ENCODE measurements at regions not wholly inside any gene's neighbourhood (a gene's known extent, or its start where the extent isn't known, plus 50 kb on each side); places are given as distances from the start of the nearest gene placed in this dataset.

DNA sequence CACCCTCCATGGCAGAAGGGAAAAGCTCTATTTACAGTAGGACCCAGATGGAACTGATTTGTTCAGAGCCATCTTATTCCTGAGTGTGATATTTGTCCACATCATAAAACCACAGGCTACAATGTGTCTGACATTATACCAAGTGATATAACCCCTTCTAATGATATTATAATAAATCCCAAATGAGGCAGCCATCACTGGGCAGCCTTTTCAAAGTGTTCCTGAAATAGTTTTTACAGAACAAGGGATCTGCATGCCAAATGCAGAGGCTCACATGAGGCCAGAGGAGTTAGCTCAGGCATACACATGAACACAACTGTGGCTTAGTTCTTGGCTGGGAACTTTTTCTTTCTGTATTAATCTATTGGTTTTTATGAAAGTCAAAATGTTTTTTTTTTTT lies 207.7 kb downstream of the MAFB start:
- no peak overlapping the region for H2AK5ac ChIP-seq (ENCODE audit: low read depth, low read length)
- POLR2A ChIA-PET (ENCODE audit: partially characterized antibody), result no interaction called here
- CTCF ChIA-PET (ENCODE audit: partially characterized antibody), result interaction anchor here (0.7 kb wide), 1 partner anchor 83 kb away, joined by 4 read pairs; no protein-coding TSS in a partner anchor
- H3K23ac ChIP-seq (ENCODE audit: insufficient read length), result no peak overlapping the region
- no peaks in the 10 kb centered on the region; the same call in 1 of the 2 replicates for H3K23me2 ChIP-seq (ENCODE audit: low read depth, low read length)
- no peak overlapping the region for H3K56ac ChIP-seq (replicated peaks; ENCODE audit: insufficient read length, low read depth, low read length)
- H3K79me1 ChIP-seq (ENCODE audit: low read depth, low read length), result no peaks in the 10 kb centered on the region
- H3K79me2 ChIP-seq (ENCODE audit: control insufficient read depth in 1 of 2, insufficient read depth in 2 of 2, low read length in 2 of 2), result no peaks in the 10 kb centered on the region
- no peak overlapping the region for H4K8ac ChIP-seq (ENCODE audit: extremely low read depth, insufficient read depth, low read length)
- no peaks in the 10 kb centered on the region for H4K20me1 ChIP-seq (replicated peaks in 1 of 2; ENCODE audit: control insufficient read depth in 1 of 2, insufficient read depth in 2 of 2, low read length in 2 of 2)
- H2BK5ac ChIP-seq (ENCODE audit: low read depth, low read length), result no peak overlapping the region
- no peak overlapping the region for H3K14ac ChIP-seq (ENCODE audit: insufficient read length)
- no peaks in the 10 kb centered on the region for H3K36me3 ChIP-seq (ENCODE audit: control insufficient read depth in 2 of 4, insufficient read depth in 4 of 4, low read length in 3 of 4)
- no peak overlapping the region for H2BK20ac ChIP-seq (ENCODE audit: low read length)
- FAIRE-seq (no peak), DNase-seq (ENCODE audit: low read depth in 1 of 2, low spot score in 2 of 2) (no peak)
- no peak overlapping the region for H3K4me2 ChIP-seq (ENCODE audit: insufficient read depth in 1 of 2, low read depth in 2 of 2, low read length in 2 of 2)
- no peaks in the 10 kb centered on the region for H3K27me3 ChIP-seq (replicated peaks in 1 of 4; ENCODE audit: control insufficient read depth in 3 of 4, extremely low read depth in 1 of 4, insufficient read depth in 3 of 4, low read length in 3 of 4)
- no peak overlapping the region for H3K4me3 ChIP-seq (ENCODE audit: extremely low read depth in 1 of 4, insufficient read depth in 2 of 4, low read depth in 3 of 4, low read length in 4 of 4)
- no peak overlapping the region for H3K9ac ChIP-seq (replicated peaks in 1 of 4; ENCODE audit: extremely low read depth in 1 of 4, low read depth in 3 of 4, low read length in 3 of 4)
- no peak overlapping the region for H4K91ac ChIP-seq (replicated peaks; ENCODE audit: insufficient read length, low read length)
- H3K18ac ChIP-seq (ENCODE audit: extremely low read depth, low read length), result no peak overlapping the region
- no peak overlapping the region for H2BK12ac ChIP-seq (ENCODE audit: low read depth, low read length)
- TF ChIP-seq BACH1 (IDR thresholded peaks at IDR 0.05; ENCODE audit: low read length), result no peak
- no peak for TF ChIP-seq SP2 (IDR thresholded peaks at IDR 0.05; ENCODE audit: low read length)
- no peak for TF ChIP-seq BRCA1 (IDR thresholded peaks at IDR 0.05; ENCODE audit: low read depth, low read length)
- TF ChIP-seq NRF1 (IDR thresholded peaks at IDR 0.05; ENCODE audit: low read depth, low read length), result no peak
- no peak for TF ChIP-seq KDM5A (IDR thresholded peaks at IDR 0.05; ENCODE audit: low read length)
- no peak for TF ChIP-seq SP1 (IDR thresholded peaks at IDR 0.05; ENCODE audit: low read depth, low read length)
- TF ChIP-seq RNF2 (IDR thresholded peaks at IDR 0.05; ENCODE audit: borderline replicate concordance, low read depth, low read length, missing control alignments, poor library complexity, severe bottlenecking), result no peak
- no peak for TF ChIP-seq TAF1 (IDR thresholded peaks at IDR 0.05; ENCODE audit: low read depth, low read length)
- no peak for TF ChIP-seq MAFK (IDR thresholded peaks at IDR 0.05; ENCODE audit: low read depth, low read length)
- no peak for TF ChIP-seq CTBP2 (IDR thresholded peaks at IDR 0.05; ENCODE audit: borderline replicate concordance, insufficient read depth, insufficient read length, low read length)
- no peak for TF ChIP-seq RXRA (IDR thresholded peaks at IDR 0.05; ENCODE audit: insufficient read depth, low read depth, low read length)
- TF ChIP-seq CEBPB (IDR thresholded peaks at IDR 0.05; ENCODE audit: low read depth, low read length), result no peak
- no peak for TF ChIP-seq HDAC2 (IDR thresholded peaks at IDR 0.05; ENCODE audit: borderline replicate concordance in 1 of 2, low read depth in 2 of 2, low read length in 2 of 2)
- no peak for TF ChIP-seq BCL11A (IDR thresholded peaks at IDR 0.05; ENCODE audit: low read depth in 2 of 2, low read length in 2 of 2)
- no peak for TF ChIP-seq ASH2L (IDR thresholded peaks at IDR 0.05; ENCODE audit: low read length)
- TF ChIP-seq TEAD4 (IDR thresholded peaks at IDR 0.05; ENCODE audit: low read depth, low read length), result no peak
- TF ChIP-seq SIX5 (IDR thresholded peaks at IDR 0.05; ENCODE audit: low read depth, low read length), result no peak
- H2AFZ ChIP-seq (ENCODE audit: low read length), result no peak overlapping the region
- H2BK120ac ChIP-seq (replicated peaks; ENCODE audit: low read depth, low read length), result no peak overlapping the region
- no peak overlapping the region for H3K27ac ChIP-seq (ENCODE audit: low read depth, low read length)
- no peak overlapping the region for H2BK15ac ChIP-seq (ENCODE audit: low read length)
- no peak overlapping the region for H4K5ac ChIP-seq (ENCODE audit: insufficient read length, low read depth, low read length)
- no peak overlapping the region for H3K4ac ChIP-seq (replicated peaks; ENCODE audit: insufficient read length, low read depth, low read length)
- no peaks in the 10 kb centered on the region for H3K9me3 ChIP-seq (ENCODE audit: insufficient read depth in 2 of 2, low read depth in 1 of 2, low read length in 1 of 2)
- H3K4me1 ChIP-seq (replicated peaks in 1 of 4; ENCODE audit: control insufficient read depth in 3 of 4, insufficient read depth in 4 of 4, low read length in 3 of 4), result no peaks in the 10 kb centered on the region
